ENCODE measurements at regions not wholly inside any gene's neighbourhood (a gene's known extent, or its start where the extent isn't known, plus 50 kb on each side); places are given as distances from the start of the nearest gene placed in this dataset.
A peak's percentile ranks its signal among the peaks of the same experiment; 100 is the strongest.

DNA sequence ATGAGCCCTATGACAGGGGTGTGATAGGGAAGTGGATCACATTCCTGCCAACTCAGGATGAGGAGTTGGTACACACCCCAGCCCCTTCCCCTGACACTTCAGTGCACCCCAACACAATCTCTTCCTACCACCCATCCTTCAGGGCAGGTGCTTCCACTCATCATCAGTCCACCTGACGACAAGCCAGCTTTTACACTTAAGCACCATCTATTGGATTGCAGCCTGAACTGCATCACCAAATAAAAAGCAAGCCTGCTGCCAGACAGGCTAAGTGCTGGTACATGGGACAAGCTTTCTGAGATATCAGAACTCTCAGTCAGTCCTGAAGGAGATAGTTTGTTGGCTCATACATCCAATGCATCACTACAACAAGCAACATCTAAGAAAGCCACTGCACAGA lies 69.0 kb upstream of the TMEM200A start:
- DNase-seq (ENCODE audit: low read depth) = peak; percentile 13
- TF ChIP-seq, protein P1, sequence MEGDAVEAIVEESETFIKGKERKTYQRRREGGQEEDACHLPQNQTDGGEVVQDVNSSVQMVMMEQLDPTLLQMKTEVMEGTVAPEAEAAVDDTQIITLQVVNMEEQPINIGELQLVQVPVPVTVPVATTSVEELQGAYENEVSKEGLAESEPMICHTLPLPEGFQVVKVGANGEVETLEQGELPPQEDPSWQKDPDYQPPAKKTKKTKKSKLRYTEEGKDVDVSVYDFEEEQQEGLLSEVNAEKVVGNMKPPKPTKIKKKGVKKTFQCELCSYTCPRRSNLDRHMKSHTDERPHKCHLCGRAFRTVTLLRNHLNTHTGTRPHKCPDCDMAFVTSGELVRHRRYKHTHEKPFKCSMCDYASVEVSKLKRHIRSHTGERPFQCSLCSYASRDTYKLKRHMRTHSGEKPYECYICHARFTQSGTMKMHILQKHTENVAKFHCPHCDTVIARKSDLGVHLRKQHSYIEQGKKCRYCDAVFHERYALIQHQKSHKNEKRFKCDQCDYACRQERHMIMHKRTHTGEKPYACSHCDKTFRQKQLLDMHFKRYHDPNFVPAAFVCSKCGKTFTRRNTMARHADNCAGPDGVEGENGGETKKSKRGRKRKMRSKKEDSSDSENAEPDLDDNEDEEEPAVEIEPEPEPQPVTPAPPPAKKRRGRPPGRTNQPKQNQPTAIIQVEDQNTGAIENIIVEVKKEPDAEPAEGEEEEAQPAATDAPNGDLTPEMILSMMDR (IDR thresholded peaks at IDR 0.05; ENCODE audit: insufficient read depth, low read depth, low read length, missing control alignments) = no peak
- no peak overlapping the region for H3K4me3 ChIP-seq (ENCODE audit: low read length)

DNA sequence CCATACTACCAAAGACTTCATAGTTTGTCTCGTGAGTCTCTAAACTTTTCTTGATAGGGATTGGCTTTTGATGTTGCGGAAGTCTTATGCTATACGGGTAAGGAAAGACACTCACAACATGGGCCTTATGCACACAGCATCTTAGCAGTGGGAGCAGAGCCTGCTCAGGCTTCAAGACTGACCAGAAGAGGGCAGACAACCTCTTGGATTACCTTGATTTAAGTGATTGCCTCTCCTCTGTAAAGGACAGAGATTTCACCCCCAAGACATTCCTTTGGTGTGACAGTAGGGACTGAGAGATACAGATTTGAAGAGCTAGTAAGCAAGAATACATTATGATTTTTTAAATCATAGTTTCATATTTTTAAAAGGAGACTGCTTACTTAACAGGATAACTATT lies 71.0 kb upstream of the SAMD3 start:
- TF ChIP-seq, protein P1 (IDR thresholded peaks at IDR 0.05; ENCODE audit: insufficient read depth, low read depth, low read length, missing control alignments) = peak; percentile 72
- no peak overlapping the region for H3K4me3 ChIP-seq (ENCODE audit: low read length)
- peak; percentile 70 for DNase-seq (ENCODE audit: low read depth)

DNA sequence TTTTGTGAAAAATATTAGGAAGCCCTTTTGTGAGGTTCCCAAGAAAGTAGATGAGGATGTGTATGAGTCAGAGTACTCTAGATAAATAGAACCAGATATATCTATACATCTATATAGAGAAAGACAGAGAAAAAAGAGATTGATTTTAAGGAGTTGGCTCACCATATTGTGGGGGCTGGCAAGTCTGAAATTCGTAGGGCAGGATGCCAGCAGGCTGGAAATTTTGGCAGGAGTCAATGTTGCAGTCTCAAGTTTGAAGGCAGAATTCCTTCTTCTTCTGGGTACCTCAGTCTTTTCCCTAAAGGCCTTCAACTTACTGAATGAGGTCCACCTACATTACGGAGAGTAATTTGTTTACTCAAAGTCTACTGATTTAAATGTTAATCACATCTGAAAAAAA lies 65.3 kb upstream of the SAMD3 start:
- no peak overlapping the region for H3K4me3 ChIP-seq (ENCODE audit: low read length)
- DNase-seq (ENCODE audit: low read depth) = no peak
- TF ChIP-seq, protein P1 (IDR thresholded peaks at IDR 0.05; ENCODE audit: insufficient read depth, low read depth, low read length, missing control alignments) = no peak

DNA sequence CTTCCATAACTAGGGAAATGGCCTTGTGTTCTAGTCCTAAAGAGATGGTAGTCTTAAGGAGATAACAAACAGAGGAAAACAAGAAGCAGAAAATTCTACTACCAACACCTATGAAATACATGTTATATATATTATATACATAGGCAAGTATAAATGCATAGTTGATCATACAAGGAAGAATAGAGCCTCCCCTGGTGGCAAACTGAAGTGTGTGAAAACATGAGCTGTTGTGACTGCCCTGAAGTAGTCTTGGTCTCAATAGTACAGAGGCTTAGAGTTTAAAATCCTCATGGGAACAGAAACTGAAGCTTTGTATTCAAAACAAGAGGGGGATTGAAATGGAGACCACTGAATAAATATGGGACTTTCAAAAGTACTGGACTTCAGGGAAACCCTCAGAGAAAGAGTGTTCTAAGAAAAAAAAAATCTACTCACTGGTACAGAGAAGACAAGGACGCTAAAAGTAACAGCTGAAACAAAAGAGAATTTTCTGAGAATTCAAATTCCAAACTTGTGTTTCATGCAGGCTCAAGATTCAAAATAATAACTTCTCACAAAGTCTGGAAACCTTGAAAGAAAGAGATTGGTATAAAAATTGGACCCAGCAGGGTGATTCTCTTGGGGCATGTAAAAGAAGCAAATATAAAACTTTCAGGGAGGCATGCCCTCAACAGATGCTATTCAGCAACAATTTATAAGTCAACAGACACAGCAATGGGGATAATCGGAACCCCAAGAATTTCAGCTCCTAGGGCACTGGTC lies 59.7 kb upstream of the SAMD3 start:
- H3K4me3 ChIP-seq (ENCODE audit: low read length) = no peak overlapping the region
- TF ChIP-seq, protein P1 (IDR thresholded peaks at IDR 0.05; ENCODE audit: insufficient read depth, low read depth, low read length, missing control alignments) = peak; percentile 68
- DNase-seq (ENCODE audit: low read depth) = peak; percentile 57

DNA sequence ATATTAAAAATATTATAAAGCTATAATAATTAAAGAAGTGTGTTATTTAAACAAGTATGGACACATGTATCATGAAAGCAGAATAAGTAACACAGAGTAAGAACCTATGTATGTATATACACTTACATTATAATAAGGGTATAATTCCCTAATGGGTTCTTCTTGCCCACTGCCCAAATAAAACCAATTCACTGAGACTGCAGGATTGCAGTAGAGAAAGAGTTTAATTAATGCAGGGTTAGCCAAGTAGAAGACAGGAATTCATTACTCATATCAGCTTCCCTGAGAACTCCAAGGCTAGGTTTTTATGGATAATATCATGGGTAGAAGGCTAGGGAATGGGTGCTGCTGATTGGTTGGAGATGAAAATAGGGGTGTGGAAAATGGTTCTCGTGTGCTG lies 53.8 kb upstream of the SAMD3 start:
- TF ChIP-seq, protein P1 (IDR thresholded peaks at IDR 0.05; ENCODE audit: insufficient read depth, low read depth, low read length, missing control alignments) = no peak
- no peak for DNase-seq (ENCODE audit: low read depth)
- H3K4me3 ChIP-seq (ENCODE audit: low read length) = no peak overlapping the region

DNA sequence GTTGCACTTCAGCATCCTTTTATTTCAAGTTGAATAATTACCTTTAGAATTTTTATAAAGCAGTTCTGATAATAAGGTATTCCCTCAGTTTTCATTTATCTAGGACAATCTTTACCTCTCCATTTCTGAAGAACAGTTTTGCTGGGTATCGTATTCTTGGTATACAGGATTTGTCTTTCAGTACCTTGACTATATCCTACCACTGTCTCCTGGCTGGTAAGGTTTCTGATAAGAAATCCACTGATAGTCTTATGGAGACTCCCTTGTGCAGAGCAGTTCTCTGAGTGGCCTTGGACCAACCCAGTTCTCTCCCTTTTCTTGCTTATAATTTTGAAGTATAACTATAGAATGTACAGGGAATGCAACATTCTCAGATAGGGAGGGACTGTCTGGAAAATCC lies 51.3 kb upstream of the SAMD3 start:
- DNase-seq (ENCODE audit: low read depth) = no peak
- no peak overlapping the region for H3K4me3 ChIP-seq (ENCODE audit: low read length)
- TF ChIP-seq, protein P1 (IDR thresholded peaks at IDR 0.05; ENCODE audit: insufficient read depth, low read depth, low read length, missing control alignments) = no peak
